IMR-90 (cell line): ENCODE measurements at regions not wholly inside any gene's neighbourhood (a gene's known extent, or its start where the extent isn't known, plus 50 kb on each side); places are given as distances from the start of the nearest gene placed in this dataset.

Source experiments
- ATAC-seq: fragments of 200-7000 bp; cut with Tn5 transposase; 2 replicates; pipeline ENCODE4 v1.9.1; 2020; ENCODE audit warnings: low read depth, mild to moderate bottlenecking, moderate library complexity
- BruUV-seq: library from RNA; stranded (reverse); fragments of 400-500 nt; replicated peaks from 2 replicates; lab custom pipeline; 2021; lab: Mats Ljungman, UMichigan
- CTCF ChIA-PET: fragments of 300-600 bp; formaldehyde crosslinking; extraction: SDS; loops from one replicate; lab custom pipeline; 2021; ENCODE audit warnings: antibody characterized with exemption; lab: Yijun Ruan, JAX
- POLR2A ChIA-PET: fragments of 300-600 bp; sonication (Branson Sonifier 250); formaldehyde crosslinking; loops from one replicate; lab custom pipeline; 2022; ENCODE audit warnings: antibody characterized with exemption; ENCODE audit not compliant: unreplicated experiment; lab: Charles Lee
- DNase-seq: peaks from one replicate; pipeline ENCODE4 v3.0.0; 2013
- H2AFZ ChIP-seq: replicated peaks from 2 replicates; pipeline ENCODE3; 2013; ENCODE audit warnings: low read length, mild to moderate bottlenecking; ENCODE audit not compliant: poor library complexity
- H2AK5ac ChIP-seq: 2 replicates; pipeline ENCODE4 v1.6.1; 2013; ENCODE audit warnings: low read depth, low read length, inconsistent platforms
- H2AK9ac ChIP-seq: replicated peaks from 2 replicates; pipeline ENCODE3; 2013; ENCODE audit warnings: mild to moderate bottlenecking, low read depth, low read length, moderate library complexity; ENCODE audit not compliant: poor library complexity
- H2BK120ac ChIP-seq: 2 replicates; pipeline ENCODE4 v1.6.1; 2013; ENCODE audit warnings: low read depth, low read length, inconsistent platforms
- H2BK15ac ChIP-seq: 3 replicates; pipeline ENCODE4 v1.6.1; 2013; ENCODE audit warnings: low read depth, low read length, inconsistent platforms
- H2BK20ac ChIP-seq: 2 replicates; pipeline ENCODE4 v1.6.1; 2013; ENCODE audit warnings: low read depth, mild to moderate bottlenecking, inconsistent platforms, low read length, moderate library complexity
- H2BK5ac ChIP-seq: 2 replicates; pipeline ENCODE4 v1.6.1; 2013; ENCODE audit warnings: mild to moderate bottlenecking, low read depth, low read length, inconsistent platforms; ENCODE audit not compliant: poor library complexity, severe bottlenecking
- H3K14ac ChIP-seq: replicated peaks from 2 replicates; pipeline ENCODE4 v1.6.1; 2013; ENCODE audit warnings: low read depth, low read length, inconsistent platforms
- H3K18ac ChIP-seq: 2 replicates; pipeline ENCODE4 v1.6.1; 2013; ENCODE audit warnings: low read depth, low read length, control low read depth
- H3K23ac ChIP-seq: 2 replicates; pipeline ENCODE4 v1.6.1; 2013; ENCODE audit warnings: low read depth, low read length, inconsistent platforms
- H3K27ac ChIP-seq: 2 replicates; pipeline ENCODE4 v1.5.1; 2013; ENCODE audit warnings: mild to moderate bottlenecking, control low read depth, low read length; ENCODE audit not compliant: insufficient read depth
- H3K27me3 ChIP-seq: 2 replicates; pipeline ENCODE4 v1.6.1; 2013; ENCODE audit warnings: low read length; ENCODE audit not compliant: control insufficient read depth, insufficient read depth
- H3K36me3 ChIP-seq: 2 replicates; pipeline ENCODE4 v1.6.1; 2013; ENCODE audit warnings: low read length, mixed read lengths; ENCODE audit not compliant: control insufficient read depth, insufficient read depth
- H3K4ac ChIP-seq: 2 replicates; pipeline ENCODE4 v1.6.1; 2013; ENCODE audit warnings: low read depth, low read length, inconsistent platforms
- H3K4me1 ChIP-seq: 2 replicates; pipeline ENCODE4 v1.6.1; 2013; ENCODE audit warnings: low read length, mixed read lengths; ENCODE audit not compliant: control insufficient read depth, insufficient read depth
- H3K4me2 ChIP-seq: 2 replicates; pipeline ENCODE4 v1.6.1; 2013; ENCODE audit warnings: low read depth, mild to moderate bottlenecking, control low read depth, low read length, moderate library complexity
- H3K4me3 ChIP-seq: 2 replicates; pipeline ENCODE4 v1.5.1; 2013; ENCODE audit warnings: low read depth, mild to moderate bottlenecking, control low read depth, low read length, moderate library complexity; ENCODE audit not compliant: insufficient read depth
- H3K56ac ChIP-seq: 2 replicates; pipeline ENCODE4 v1.6.1; 2013; ENCODE audit warnings: low read length, inconsistent platforms; ENCODE audit not compliant: insufficient read depth; ENCODE audit errors: extremely low read depth
- H3K79me1 ChIP-seq, 2 experiments: 2 replicates each; pipeline ENCODE4 v1.6.1; 2013; ENCODE audit warnings: low read length in 2 of 2, inconsistent platforms in 1 of 2, low read depth in 1 of 2
- H3K9ac ChIP-seq: 2 replicates; pipeline ENCODE4 v1.6.1; 2013; ENCODE audit warnings: low read depth, low read length, control low read depth
- H3K9me1 ChIP-seq: 2 replicates; pipeline ENCODE4 v1.6.1; 2013; ENCODE audit warnings: low read length, inconsistent platforms; ENCODE audit not compliant: insufficient read depth
- H3K9me3 ChIP-seq: 2 replicates; pipeline ENCODE4 v1.6.1; 2013; ENCODE audit warnings: low read length; ENCODE audit not compliant: control insufficient read depth, insufficient read depth
- H4K20me1 ChIP-seq: 2 replicates; pipeline ENCODE4 v1.6.1; 2013; ENCODE audit warnings: low read length, inconsistent platforms; ENCODE audit not compliant: insufficient read depth
- H4K5ac ChIP-seq: 2 replicates; pipeline ENCODE4 v1.6.1; 2013; ENCODE audit warnings: mild to moderate bottlenecking, low read depth, low read length, control low read depth
- H4K8ac ChIP-seq, 2 experiments: 2 replicates each; pipeline ENCODE4 v1.6.1; 2013; ENCODE audit warnings: low read depth in 2 of 2, low read length in 2 of 2, control low read depth in 1 of 2, inconsistent platforms in 1 of 2
- H4K91ac ChIP-seq: 2 replicates; pipeline ENCODE4 v1.6.1; 2013; ENCODE audit warnings: low read depth, low read length, inconsistent platforms; ENCODE audit not compliant: insufficient read depth
- BHLHE40 ChIP-seq: fragments of 150-350 bp; IDR thresholded peaks from 2 replicates; pipeline ENCODE4 v1.6.1; 2016; ENCODE audit warnings: mild to moderate bottlenecking, low read depth, low read length
- CEBPB ChIP-seq: IDR thresholded peaks from 2 replicates; pipeline ENCODE4 v1.6.1; 2012; ENCODE audit warnings: low read depth, low read length, improper control_type of control experiment
- CHD1 ChIP-seq: IDR thresholded peaks from 2 replicates; pipeline ENCODE4 v1.6.1; 2012; ENCODE audit warnings: low read depth, low read length, improper control_type of control experiment
- CTCF ChIP-seq: conservative IDR thresholded peaks from 2 replicates; pipeline ENCODE4 v1.5.1; 2012; ENCODE audit warnings: mild to moderate bottlenecking, low read depth, low read length, improper control_type of control experiment
- FOS ChIP-seq: fragments of 150-350 bp; IDR thresholded peaks from 2 replicates; pipeline ENCODE4 v1.6.1; 2016; ENCODE audit warnings: low read depth, low read length
- MAFK ChIP-seq: IDR thresholded peaks from 2 replicates; pipeline ENCODE4 v1.6.1; 2012; ENCODE audit warnings: low read depth, low read length, improper control_type of control experiment
- MAZ ChIP-seq: IDR thresholded peaks from 2 replicates; pipeline ENCODE4 v1.6.1; 2012; ENCODE audit warnings: low read depth, mild to moderate bottlenecking, low read length, improper control_type of control experiment, moderate library complexity, borderline replicate concordance
- NFE2L2 ChIP-seq: fragments of 150-350 bp; IDR thresholded peaks from 2 replicates; pipeline ENCODE4 v1.6.1; 2016; ENCODE audit warnings: low read depth, mild to moderate bottlenecking, low read length
- RAD21 ChIP-seq: IDR thresholded peaks from 2 replicates; pipeline ENCODE4 v1.6.1; 2012; ENCODE audit warnings: low read length, improper control_type of control experiment
- RCOR1 ChIP-seq: IDR thresholded peaks from 2 replicates; pipeline ENCODE4 v1.6.1; 2012; ENCODE audit warnings: mild to moderate bottlenecking, low read length, improper control_type of control experiment; ENCODE audit not compliant: insufficient replicate concordance
- RFX5 ChIP-seq: IDR thresholded peaks from 2 replicates; pipeline ENCODE4 v1.8.0; 2012; ENCODE audit warnings: low read depth, mild to moderate bottlenecking, low read length, moderate library complexity
- SMC3 ChIP-seq: fragments of 150-350 bp; IDR thresholded peaks from 2 replicates; pipeline ENCODE4 v1.6.1; 2016; ENCODE audit warnings: low read depth, mild to moderate bottlenecking, antibody characterized with exemption, low read length, moderate library complexity
- WGBS, 2 experiments: methylation state at CpG; one replicate each; pipeline versions ENCODE4 v1.1.5 to v1.1.7; 2013; ENCODE audit warnings: missing lambda C conversion rate in 2 of 2; ENCODE audit not compliant: insufficient read length in 1 of 2; ENCODE audit errors: extremely low coverage in 2 of 2; 5-methylcytosine and 5-hydroxymethylcytosine counted together
- dilution Hi-C: fragments of 300-500 bp; cut with HindIII; formaldehyde crosslinking; loops from one replicate; pipeline ENCODE4 v1.14.3; 2018; ENCODE audit warnings: low sequenced_read_pairs; ENCODE audit not compliant: unreplicated experiment
- in situ Hi-C: fragments of 300-500 bp; cut with MboI; formaldehyde crosslinking; loops from 3 replicates; pipeline ENCODE4 v1.14.3; 2019; ENCODE audit warnings: low sequenced_read_pairs, inconsistent platforms, mixed read lengths
- intact Hi-C: fragments of 100-400 bp; cut with micrococcal nuclease; formaldehyde crosslinking; loops from 2 replicates; pipeline ENCODE4 v1.10.0; 2022
- TF ChIP-seq, protein P1 (sequence below): fragments of 150-350 bp; IDR thresholded peaks from 2 replicates; pipeline ENCODE4 v1.6.1; 2017; ENCODE audit warnings: mild to moderate bottlenecking, antibody characterized with exemption, low read length, low read depth
- TF ChIP-seq, protein P2 (sequence below): fragments of 150-350 bp; IDR thresholded peaks from 2 replicates; pipeline ENCODE4 v1.6.1; 2016; ENCODE audit warnings: low read depth, mild to moderate bottlenecking, low read length, moderate library complexity, borderline replicate concordance

DNA sequence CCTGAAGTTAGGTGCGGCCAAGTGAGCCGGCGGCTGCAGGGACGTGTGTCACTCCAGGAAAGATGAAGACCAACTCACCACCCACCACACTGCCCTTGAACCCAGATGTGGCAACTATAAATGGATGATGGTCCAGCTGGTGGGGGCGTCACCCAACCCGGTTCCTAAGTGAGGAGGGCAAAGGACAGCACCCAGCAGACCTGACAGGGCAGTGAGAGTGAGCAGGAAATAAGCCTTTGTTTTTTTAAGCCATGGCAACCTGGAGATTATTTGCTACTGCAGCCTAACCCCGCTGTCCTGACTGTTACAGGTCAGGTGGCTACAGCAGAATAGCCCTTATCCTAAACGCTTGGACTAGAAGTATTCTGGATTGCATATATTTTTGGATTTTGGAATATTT is 228.9 kb downstream of the CTTN start:
- no peaks in the 10 kb centered on the region for H3K36me3 ChIP-seq
- H3K14ac ChIP-seq = no peak overlapping the region
- no peak overlapping the region for H2BK15ac ChIP-seq
- intact Hi-C loops (no loop called here), in situ Hi-C loops (no loop called here), dilution Hi-C loops (no loop called here)
- H4K5ac ChIP-seq = no peak overlapping the region
- CTCF ChIA-PET = no interaction called here
- no peak overlapping the region for H4K8ac ChIP-seq
- no peaks in the 10 kb centered on the region for H3K4me1 ChIP-seq
- WGBS, 2 experiments = 36% methylated on average over 2 of the region's 8 CpGs; no CpG with 5 or more reads in 1 of the 2 experiments
- DNase-seq = no peak
- H3K79me1 ChIP-seq = no peaks in the 10 kb centered on the region
- H3K4me3 ChIP-seq = no peak overlapping the region
- H2AK9ac ChIP-seq = no peak overlapping the region
- H3K23ac ChIP-seq = no peak overlapping the region
- H4K20me1 ChIP-seq = peaks cover 7% of the 10 kb centered on the region
- no peak for TF ChIP-seq RFX5
- TF ChIP-seq, protein P1, sequence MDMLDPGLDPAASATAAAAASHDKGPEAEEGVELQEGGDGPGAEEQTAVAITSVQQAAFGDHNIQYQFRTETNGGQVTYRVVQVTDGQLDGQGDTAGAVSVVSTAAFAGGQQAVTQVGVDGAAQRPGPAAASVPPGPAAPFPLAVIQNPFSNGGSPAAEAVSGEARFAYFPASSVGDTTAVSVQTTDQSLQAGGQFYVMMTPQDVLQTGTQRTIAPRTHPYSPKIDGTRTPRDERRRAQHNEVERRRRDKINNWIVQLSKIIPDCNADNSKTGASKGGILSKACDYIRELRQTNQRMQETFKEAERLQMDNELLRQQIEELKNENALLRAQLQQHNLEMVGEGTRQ = no peak
- TF ChIP-seq SMC3 = no peak
- TF ChIP-seq RAD21 = no peak
- TF ChIP-seq CEBPB = no peak
- TF ChIP-seq BHLHE40 = no peak
- TF ChIP-seq FOS = no peak
- TF ChIP-seq CHD1 = no peak
- TF ChIP-seq, protein P2, sequence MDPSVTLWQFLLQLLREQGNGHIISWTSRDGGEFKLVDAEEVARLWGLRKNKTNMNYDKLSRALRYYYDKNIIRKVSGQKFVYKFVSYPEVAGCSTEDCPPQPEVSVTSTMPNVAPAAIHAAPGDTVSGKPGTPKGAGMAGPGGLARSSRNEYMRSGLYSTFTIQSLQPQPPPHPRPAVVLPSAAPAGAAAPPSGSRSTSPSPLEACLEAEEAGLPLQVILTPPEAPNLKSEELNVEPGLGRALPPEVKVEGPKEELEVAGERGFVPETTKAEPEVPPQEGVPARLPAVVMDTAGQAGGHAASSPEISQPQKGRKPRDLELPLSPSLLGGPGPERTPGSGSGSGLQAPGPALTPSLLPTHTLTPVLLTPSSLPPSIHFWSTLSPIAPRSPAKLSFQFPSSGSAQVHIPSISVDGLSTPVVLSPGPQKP = no peak
- TF ChIP-seq MAZ = no peak
- TF ChIP-seq CTCF = no peak
- no peak for TF ChIP-seq MAFK
- no peak for TF ChIP-seq NFE2L2
- TF ChIP-seq RCOR1 = no peak
- no peak overlapping the region for H3K4ac ChIP-seq
- H2BK5ac ChIP-seq = no peak overlapping the region
- H3K4me2 ChIP-seq = no peak overlapping the region
- POLR2A ChIA-PET = no interaction called here
- H2BK20ac ChIP-seq = no peak overlapping the region
- H3K18ac ChIP-seq = no peak overlapping the region
- no peak overlapping the region for H3K9ac ChIP-seq
- no peak overlapping the region for H2BK120ac ChIP-seq
- H2AK5ac ChIP-seq = no peak overlapping the region
- no peak overlapping the region for H4K91ac ChIP-seq
- H3K9me1 ChIP-seq = no peaks in the 10 kb centered on the region
- no peak overlapping the region for H3K27ac ChIP-seq
- H3K27me3 ChIP-seq = peaks cover 5% of the 10 kb centered on the region
- H3K9me3 ChIP-seq = peaks cover 4% of the 10 kb centered on the region; the same call in 1 of the 2 replicates
- no peak overlapping the region for H3K56ac ChIP-seq
- H2AFZ ChIP-seq = no peak overlapping the region
- ATAC-seq = no peak
- BruUV-seq = no TSS peak
